GM23338 (cell line): ENCODE measurements at regions not wholly inside any gene's neighbourhood (a gene's known extent, or its start where the extent isn't known, plus 50 kb on each side); places are given as distances from the start of the nearest gene placed in this dataset.
A peak's percentile ranks its signal among the peaks of the same experiment; 100 is the strongest.

ENCODE experiments used
- ATAC-seq: fragments of 200-7000 bp; cut with Tn5 transposase; 3 replicates; pipeline ENCODE4 v1.9.1; 2020
- DNase-seq: peaks from one replicate; pipeline ENCODE4 v3.0.0-alpha.2; 2015; ENCODE audit warnings: low spot score
- H2AFZ ChIP-seq: fragments of 200-600 bp; sonication (generic); 2 replicates; pipeline ENCODE4 v1.8.0; 2016; ENCODE audit warnings: antibody characterized with exemption, mild to moderate bottlenecking, moderate library complexity
- H3F3A ChIP-seq: fragments of 200-600 bp; sonication (generic); replicated peaks from 2 replicates; pipeline ENCODE4 v1.8.0; 2017; ENCODE audit warnings: antibody characterized with exemption, mixed run types, low read depth
- H3K27ac ChIP-seq: fragments of 200-600 bp; sonication (generic); 2 replicates; pipeline ENCODE4 v1.6.1; 2016; ENCODE audit warnings: low read depth
- H3K27me3 ChIP-seq: fragments of 200-600 bp; sonication (generic); 2 replicates; pipeline ENCODE4 v1.8.0; 2016; ENCODE audit warnings: mild to moderate bottlenecking, mixed run types, moderate library complexity; ENCODE audit not compliant: insufficient read depth
- H3K36me3 ChIP-seq: fragments of 200-600 bp; sonication (generic); 2 replicates; pipeline ENCODE4 v1.8.0; 2016; ENCODE audit warnings: mild to moderate bottlenecking; ENCODE audit not compliant: insufficient read depth
- H3K4me1 ChIP-seq: fragments of 200-600 bp; sonication (generic); 2 replicates; pipeline ENCODE4 v1.8.0; 2016; ENCODE audit warnings: mild to moderate bottlenecking, moderate library complexity; ENCODE audit not compliant: insufficient read depth
- H3K4me2 ChIP-seq: fragments of 200-600 bp; sonication (generic); 2 replicates; pipeline ENCODE4 v1.7.1; 2017; ENCODE audit warnings: mixed run types
- H3K4me3 ChIP-seq: fragments of 200-600 bp; sonication (generic); 2 replicates; pipeline ENCODE4 v1.6.1; 2016; ENCODE audit warnings: mixed run types
- H3K79me2 ChIP-seq: fragments of 200-600 bp; sonication (generic); replicated peaks from 2 replicates; pipeline ENCODE4 v1.8.0; 2017; ENCODE audit warnings: mild to moderate bottlenecking; ENCODE audit not compliant: insufficient read depth
- H3K9me2 ChIP-seq: fragments of 200-600 bp; sonication (generic); 2 replicates; pipeline ENCODE4 v1.8.0; 2017; ENCODE audit not compliant: insufficient read depth
- H4K20me1 ChIP-seq: fragments of 200-600 bp; sonication (generic); replicated peaks from 2 replicates; pipeline ENCODE4 v1.8.0; 2017; ENCODE audit warnings: mild to moderate bottlenecking; ENCODE audit not compliant: insufficient read depth
- H3K27ac Mint-ChIP-seq: 2 replicates; pipeline ENCODE4 v1.8.0; 2020; ENCODE audit warnings: inconsistent platforms, mild to moderate bottlenecking, moderate library complexity, mixed read lengths
- H3K27me3 Mint-ChIP-seq: 3 replicates; pipeline ENCODE4 v1.8.0; 2022; ENCODE audit warnings: low read depth, mild to moderate bottlenecking, moderate library complexity, mixed read lengths, inconsistent platforms; ENCODE audit not compliant: insufficient read depth, poor library complexity
- H3K36me3 Mint-ChIP-seq: 3 replicates; pipeline ENCODE4 v1.8.0; 2021; ENCODE audit warnings: low read depth, mild to moderate bottlenecking, inconsistent platforms, moderate library complexity, mixed read lengths
- H3K4me1 Mint-ChIP-seq: 3 replicates; pipeline ENCODE4 v1.8.0; 2020; ENCODE audit warnings: mild to moderate bottlenecking, inconsistent platforms, mixed read lengths
- H3K4me3 Mint-ChIP-seq: 3 replicates; pipeline ENCODE4 v1.8.0; 2021; ENCODE audit warnings: moderate library complexity, mild to moderate bottlenecking, inconsistent platforms, mixed read lengths
- H3K9me3 Mint-ChIP-seq: 3 replicates; pipeline ENCODE4 v1.8.0; 2020; ENCODE audit warnings: moderate library complexity, mild to moderate bottlenecking, inconsistent platforms, mixed read lengths
- CREB1 ChIP-seq: fragments of 250-450 bp; sonication (Bioruptor Pico); IDR thresholded peaks from 2 replicates; pipeline ENCODE4 v1.5.0; 2020; ENCODE audit warnings: low read depth, mild to moderate bottlenecking, moderate library complexity
- EZH2 ChIP-seq: fragments of 200-600 bp; sonication (generic); IDR thresholded peaks from one replicate; pipeline ENCODE4 v1.8.0; 2017; ENCODE audit warnings: antibody characterized with exemption, mild to moderate bottlenecking, low read depth; ENCODE audit not compliant: unreplicated experiment
- EZH2phosphoT487 ChIP-seq: fragments of 200-600 bp; sonication (generic); IDR thresholded peaks from one replicate; pipeline ENCODE4 v1.8.1; 2018; ENCODE audit warnings: antibody characterized with exemption; ENCODE audit not compliant: unreplicated experiment
- JUNB ChIP-seq: IDR thresholded peaks from one replicate; pipeline ENCODE4 v1.6.1; 2016; ENCODE audit warnings: antibody characterized with exemption; ENCODE audit not compliant: unreplicated experiment
- NANOG ChIP-seq: IDR thresholded peaks from 2 replicates; pipeline ENCODE4 v1.6.1; 2016; ENCODE audit warnings: antibody characterized with exemption, borderline replicate concordance
- POLR2AphosphoS5 ChIP-seq: IDR thresholded peaks from 2 replicates; pipeline ENCODE4 v1.6.1; 2016; ENCODE audit warnings: antibody characterized with exemption, low read depth
- REST ChIP-seq: IDR thresholded peaks from one replicate; pipeline ENCODE4 v1.6.1; 2018; ENCODE audit warnings: antibody characterized with exemption; ENCODE audit not compliant: unreplicated experiment
- STAT1 ChIP-seq: IDR thresholded peaks from one replicate; pipeline ENCODE4 v1.6.1; 2016; ENCODE audit warnings: antibody characterized with exemption; ENCODE audit not compliant: unreplicated experiment
- ZNF114 ChIP-seq: fragments of 250-450 bp; sonication (Bioruptor Pico); IDR thresholded peaks from 2 replicates; pipeline ENCODE4 v1.5.0; 2020; ENCODE audit warnings: mild to moderate bottlenecking, moderate library complexity
- ZNF331 ChIP-seq: fragments of 250-450 bp; sonication (Bioruptor Pico); IDR thresholded peaks from 2 replicates; pipeline ENCODE4 v1.5.0; 2020; ENCODE audit warnings: low read depth, mild to moderate bottlenecking, moderate library complexity
- TF ChIP-seq, protein P1 (sequence below), 2 experiments: fragments of 200-600 bp in 1 of 2; sonication (generic) in 1 of 2; conservative IDR thresholded peaks; 2 replicates each; pipeline versions ENCODE4 v1.5.1 to v1.6.1; 2016 to 2017; ENCODE audit warnings: antibody characterized with exemption in 2 of 2, low read depth in 2 of 2, mild to moderate bottlenecking in 2 of 2, moderate library complexity in 1 of 2
- TF ChIP-seq, protein P2 (sequence below): IDR thresholded peaks from 2 replicates; pipeline ENCODE4 v1.6.1; 2016; ENCODE audit warnings: antibody characterized with exemption
- TF ChIP-seq, protein P3 (sequence below): fragments of 250-450 bp; sonication (Bioruptor Pico); IDR thresholded peaks from 2 replicates; pipeline ENCODE4 v1.5.0; 2020; ENCODE audit warnings: mild to moderate bottlenecking, moderate library complexity

- Histone ChIP-seq H3K4me1 (0 out of 2 replicates have a peak, but pooled peaks cover 3% of the 10 kb centered on the region), H3K4me3 (no peak overlapping the region), H2AFZ (no peak overlapping the region), H3K4me2 (no peak overlapping the region), H4K20me1 (no peaks in the 10 kb centered on the region), H3K79me2 (no peaks in the 10 kb centered on the region), H3K27me3 (no peaks in the 10 kb centered on the region), H3K27ac (no peak overlapping the region), H3F3A (no peaks in the 10 kb centered on the region), H3K36me3 (no peaks in the 10 kb centered on the region), H3K9me2 (no peaks in the 10 kb centered on the region)
- Mint-ChIP-seq H3K27me3 (no peaks in the 10 kb centered on the region), H3K36me3 (no peaks in the 10 kb centered on the region), H3K4me1 (peaks cover 7% of the 10 kb centered on the region; the same call in 2 of the 3 replicates), H3K27ac (peak overlapping the region; percentile 70; the same call in 1 of the 2 replicates), H3K4me3 (no peak overlapping the region), H3K9me3 (no peaks in the 10 kb centered on the region)
- TF ChIP-seq ZNF114: no peak
- TF ChIP-seq STAT1: no peak
- no peak for TF ChIP-seq CREB1
- TF ChIP-seq, protein P1, sequence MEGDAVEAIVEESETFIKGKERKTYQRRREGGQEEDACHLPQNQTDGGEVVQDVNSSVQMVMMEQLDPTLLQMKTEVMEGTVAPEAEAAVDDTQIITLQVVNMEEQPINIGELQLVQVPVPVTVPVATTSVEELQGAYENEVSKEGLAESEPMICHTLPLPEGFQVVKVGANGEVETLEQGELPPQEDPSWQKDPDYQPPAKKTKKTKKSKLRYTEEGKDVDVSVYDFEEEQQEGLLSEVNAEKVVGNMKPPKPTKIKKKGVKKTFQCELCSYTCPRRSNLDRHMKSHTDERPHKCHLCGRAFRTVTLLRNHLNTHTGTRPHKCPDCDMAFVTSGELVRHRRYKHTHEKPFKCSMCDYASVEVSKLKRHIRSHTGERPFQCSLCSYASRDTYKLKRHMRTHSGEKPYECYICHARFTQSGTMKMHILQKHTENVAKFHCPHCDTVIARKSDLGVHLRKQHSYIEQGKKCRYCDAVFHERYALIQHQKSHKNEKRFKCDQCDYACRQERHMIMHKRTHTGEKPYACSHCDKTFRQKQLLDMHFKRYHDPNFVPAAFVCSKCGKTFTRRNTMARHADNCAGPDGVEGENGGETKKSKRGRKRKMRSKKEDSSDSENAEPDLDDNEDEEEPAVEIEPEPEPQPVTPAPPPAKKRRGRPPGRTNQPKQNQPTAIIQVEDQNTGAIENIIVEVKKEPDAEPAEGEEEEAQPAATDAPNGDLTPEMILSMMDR (conservative IDR thresholded peaks at IDR 0.05; ENCODE audit: low read depth in 2 of 2): no peak
- TF ChIP-seq EZH2phosphoT487: no peak
- no peak for TF ChIP-seq NANOG
- TF ChIP-seq, protein P2, sequence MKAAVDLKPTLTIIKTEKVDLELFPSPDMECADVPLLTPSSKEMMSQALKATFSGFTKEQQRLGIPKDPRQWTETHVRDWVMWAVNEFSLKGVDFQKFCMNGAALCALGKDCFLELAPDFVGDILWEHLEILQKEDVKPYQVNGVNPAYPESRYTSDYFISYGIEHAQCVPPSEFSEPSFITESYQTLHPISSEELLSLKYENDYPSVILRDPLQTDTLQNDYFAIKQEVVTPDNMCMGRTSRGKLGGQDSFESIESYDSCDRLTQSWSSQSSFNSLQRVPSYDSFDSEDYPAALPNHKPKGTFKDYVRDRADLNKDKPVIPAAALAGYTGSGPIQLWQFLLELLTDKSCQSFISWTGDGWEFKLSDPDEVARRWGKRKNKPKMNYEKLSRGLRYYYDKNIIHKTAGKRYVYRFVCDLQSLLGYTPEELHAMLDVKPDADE: no peak
- no peak for TF ChIP-seq REST
- TF ChIP-seq JUNB: no peak
- TF ChIP-seq EZH2: no peak
- TF ChIP-seq ZNF331 (CRISPR knock-in tag): no peak
- TF ChIP-seq POLR2AphosphoS5: no peak
- TF ChIP-seq, protein P3, sequence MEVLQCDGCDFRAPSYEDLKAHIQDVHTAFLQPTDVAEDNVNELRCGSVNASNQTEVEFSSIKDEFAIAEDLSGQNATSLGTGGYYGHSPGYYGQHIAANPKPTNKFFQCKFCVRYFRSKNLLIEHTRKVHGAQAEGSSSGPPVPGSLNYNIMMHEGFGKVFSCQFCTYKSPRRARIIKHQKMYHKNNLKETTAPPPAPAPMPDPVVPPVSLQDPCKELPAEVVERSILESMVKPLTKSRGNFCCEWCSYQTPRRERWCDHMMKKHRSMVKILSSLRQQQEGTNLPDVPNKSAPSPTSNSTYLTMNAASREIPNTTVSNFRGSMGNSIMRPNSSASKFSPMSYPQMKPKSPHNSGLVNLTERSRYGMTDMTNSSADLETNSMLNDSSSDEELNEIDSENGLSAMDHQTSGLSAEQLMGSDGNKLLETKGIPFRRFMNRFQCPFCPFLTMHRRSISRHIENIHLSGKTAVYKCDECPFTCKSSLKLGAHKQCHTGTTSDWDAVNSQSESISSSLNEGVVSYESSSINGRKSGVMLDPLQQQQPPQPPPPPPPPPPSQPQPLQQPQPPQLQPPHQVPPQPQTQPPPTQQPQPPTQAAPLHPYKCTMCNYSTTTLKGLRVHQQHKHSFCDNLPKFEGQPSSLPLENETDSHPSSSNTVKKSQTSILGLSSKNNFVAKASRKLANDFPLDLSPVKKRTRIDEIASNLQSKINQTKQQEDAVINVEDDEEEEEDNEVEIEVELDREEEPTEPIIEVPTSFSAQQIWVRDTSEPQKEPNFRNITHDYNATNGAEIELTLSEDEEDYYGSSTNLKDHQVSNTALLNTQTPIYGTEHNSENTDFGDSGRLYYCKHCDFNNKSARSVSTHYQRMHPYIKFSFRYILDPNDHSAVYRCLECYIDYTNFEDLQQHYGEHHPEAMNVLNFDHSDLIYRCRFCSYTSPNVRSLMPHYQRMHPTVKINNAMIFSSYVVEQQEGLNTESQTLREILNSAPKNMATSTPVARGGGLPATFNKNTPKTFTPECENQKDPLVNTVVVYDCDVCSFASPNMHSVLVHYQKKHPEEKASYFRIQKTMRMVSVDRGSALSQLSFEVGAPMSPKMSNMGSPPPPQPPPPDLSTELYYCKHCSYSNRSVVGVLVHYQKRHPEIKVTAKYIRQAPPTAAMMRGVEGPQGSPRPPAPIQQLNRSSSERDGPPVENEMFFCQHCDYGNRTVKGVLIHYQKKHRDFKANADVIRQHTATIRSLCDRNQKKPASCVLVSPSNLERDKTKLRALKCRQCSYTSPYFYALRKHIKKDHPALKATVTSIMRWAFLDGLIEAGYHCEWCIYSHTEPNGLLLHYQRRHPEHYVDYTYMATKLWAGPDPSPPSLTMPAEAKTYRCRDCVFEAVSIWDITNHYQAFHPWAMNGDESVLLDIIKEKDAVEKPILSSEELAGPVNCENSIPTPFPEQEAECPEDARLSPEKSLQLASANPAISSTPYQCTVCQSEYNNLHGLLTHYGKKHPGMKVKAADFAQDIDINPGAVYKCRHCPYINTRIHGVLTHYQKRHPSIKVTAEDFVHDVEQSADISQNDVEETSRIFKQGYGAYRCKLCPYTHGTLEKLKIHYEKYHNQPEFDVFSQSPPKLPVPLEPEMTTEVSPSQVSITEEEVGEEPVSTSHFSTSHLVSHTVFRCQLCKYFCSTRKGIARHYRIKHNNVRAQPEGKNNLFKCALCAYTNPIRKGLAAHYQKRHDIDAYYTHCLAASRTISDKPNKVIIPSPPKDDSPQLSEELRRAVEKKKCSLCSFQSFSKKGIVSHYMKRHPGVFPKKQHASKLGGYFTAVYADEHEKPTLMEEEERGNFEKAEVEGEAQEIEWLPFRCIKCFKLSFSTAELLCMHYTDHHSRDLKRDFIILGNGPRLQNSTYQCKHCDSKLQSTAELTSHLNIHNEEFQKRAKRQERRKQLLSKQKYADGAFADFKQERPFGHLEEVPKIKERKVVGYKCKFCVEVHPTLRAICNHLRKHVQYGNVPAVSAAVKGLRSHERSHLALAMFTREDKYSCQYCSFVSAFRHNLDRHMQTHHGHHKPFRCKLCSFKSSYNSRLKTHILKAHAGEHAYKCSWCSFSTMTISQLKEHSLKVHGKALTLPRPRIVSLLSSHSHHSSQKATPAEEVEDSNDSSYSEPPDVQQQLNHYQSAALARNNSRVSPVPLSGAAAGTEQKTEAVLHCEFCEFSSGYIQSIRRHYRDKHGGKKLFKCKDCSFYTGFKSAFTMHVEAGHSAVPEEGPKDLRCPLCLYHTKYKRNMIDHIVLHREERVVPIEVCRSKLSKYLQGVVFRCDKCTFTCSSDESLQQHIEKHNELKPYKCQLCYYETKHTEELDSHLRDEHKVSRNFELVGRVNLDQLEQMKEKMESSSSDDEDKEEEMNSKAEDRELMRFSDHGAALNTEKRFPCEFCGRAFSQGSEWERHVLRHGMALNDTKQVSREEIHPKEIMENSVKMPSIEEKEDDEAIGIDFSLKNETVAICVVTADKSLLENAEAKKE (CRISPR knock-in tag): no peak
- DNase-seq (peak; percentile 23), ATAC-seq (peak; percentile 62)
Observed at GRCh38 chrX:40504801-40505605, 75.8 kb upstream of the ATP6AP2 start.
